ENCODE measurements at regions not wholly inside any gene's neighbourhood (a gene's known extent, or its start where the extent isn't known, plus 50 kb on each side); places are given as distances from the start of the nearest gene placed in this dataset.

GRCh38 chr6:91328241-91328640, 741.4 kb upstream of the MAP3K7 start:
- no peak for DNase-seq
- TF ChIP-seq EZH2 (IDR thresholded peaks at IDR 0.05; ENCODE audit: low read depth) (no peak), CTCF (conservative IDR thresholded peaks at IDR 0.05) (no peak)
- no TSS peak for BruUV-seq (replicated peaks)
- no peaks in the 10 kb centered on the region for H3K27me3 ChIP-seq (ENCODE audit: insufficient read depth, low read depth)
- intact Hi-C loops (cut with micrococcal nuclease; ENCODE audit: unreplicated experiment) = no loop called here
- no peaks in the 10 kb centered on the region for H3K36me3 ChIP-seq (ENCODE audit: low read depth)
- no peak overlapping the region for H2AFZ ChIP-seq
- no peaks in the 10 kb centered on the region for H3K4me1 ChIP-seq (replicated peaks; ENCODE audit: insufficient read depth)
- H3K4me3 ChIP-seq = no peak overlapping the region
- H4K20me1 ChIP-seq (ENCODE audit: insufficient read depth) = no peaks in the 10 kb centered on the region
- no peak overlapping the region for H3K27ac ChIP-seq
- ChIA-PET CTCF (no interaction called here), POLR2A (ENCODE audit: unreplicated experiment) (interaction anchor here (0.6 kb wide), 1 partner anchor 402 kb away, joined by 5 read pairs; no protein-coding TSS in a partner anchor)
- H3K79me2 ChIP-seq (ENCODE audit: low read depth) = no peaks in the 10 kb centered on the region
- H3K9me2 ChIP-seq (ENCODE audit: insufficient read depth) = no peaks in the 10 kb centered on the region
- H3F3A ChIP-seq (ENCODE audit: insufficient read depth, low read depth) = no peaks in the 10 kb centered on the region
- H3K4me2 ChIP-seq = no peak overlapping the region
- H3K9me3 ChIP-seq (ENCODE audit: insufficient read depth, low read depth) = no peaks in the 10 kb centered on the region

GRCh38 chr6:91324711-91325110, 737.8 kb upstream of the MAP3K7 start:
- Histone ChIP-seq H3K9me3 (ENCODE audit: insufficient read depth, low read depth) (no peaks in the 10 kb centered on the region), H3K4me1 (replicated peaks; ENCODE audit: insufficient read depth) (no peaks in the 10 kb centered on the region), H3K79me2 (ENCODE audit: low read depth) (no peaks in the 10 kb centered on the region), H3K4me3 (no peak overlapping the region), H3K27me3 (ENCODE audit: insufficient read depth, low read depth) (no peaks in the 10 kb centered on the region), H3K27ac (no peak overlapping the region), H3K9me2 (ENCODE audit: insufficient read depth) (no peaks in the 10 kb centered on the region), H2AFZ (no peak overlapping the region), H3K4me2 (no peak overlapping the region), H3F3A (ENCODE audit: insufficient read depth, low read depth) (no peaks in the 10 kb centered on the region), H3K36me3 (ENCODE audit: low read depth) (no peaks in the 10 kb centered on the region), H4K20me1 (ENCODE audit: insufficient read depth) (no peaks in the 10 kb centered on the region)
- no peak for TF ChIP-seq EZH2 (IDR thresholded peaks at IDR 0.05; ENCODE audit: low read depth)
- TF ChIP-seq CTCF (conservative IDR thresholded peaks at IDR 0.05) = no peak
- no TSS peak for BruUV-seq (replicated peaks)
- POLR2A ChIA-PET (ENCODE audit: unreplicated experiment) = no interaction called here
- CTCF ChIA-PET = no interaction called here
- no peak for DNase-seq
- intact Hi-C loops (cut with micrococcal nuclease; ENCODE audit: unreplicated experiment) = no loop called here

- intact Hi-C loops (cut with micrococcal nuclease; ENCODE audit: unreplicated experiment) = no loop called here
- Histone ChIP-seq H3K27ac (no peak overlapping the region), H3K4me2 (no peak overlapping the region), H3K4me1 (replicated peaks; ENCODE audit: insufficient read depth) (no peaks in the 10 kb centered on the region), H2AFZ (no peak overlapping the region), H3K36me3 (ENCODE audit: low read depth) (no peaks in the 10 kb centered on the region), H3K79me2 (ENCODE audit: low read depth) (no peaks in the 10 kb centered on the region), H3K9me2 (ENCODE audit: insufficient read depth) (no peaks in the 10 kb centered on the region), H3K27me3 (ENCODE audit: insufficient read depth, low read depth) (no peaks in the 10 kb centered on the region), H3K9me3 (ENCODE audit: insufficient read depth, low read depth) (no peaks in the 10 kb centered on the region), H3K4me3 (no peak overlapping the region), H3F3A (ENCODE audit: insufficient read depth, low read depth) (no peaks in the 10 kb centered on the region), H4K20me1 (ENCODE audit: insufficient read depth) (no peaks in the 10 kb centered on the region)
- DNase-seq = no peak
- POLR2A ChIA-PET (ENCODE audit: unreplicated experiment) = no interaction called here
- CTCF ChIA-PET = no interaction called here
- BruUV-seq (replicated peaks) = no TSS peak
- TF ChIP-seq EZH2 (IDR thresholded peaks at IDR 0.05; ENCODE audit: low read depth) (no peak), CTCF (conservative IDR thresholded peaks at IDR 0.05) (no peak)
Observed at GRCh38 chr6:91317984-91318383, 731.1 kb upstream of the MAP3K7 start.
